K562 (cell line): ENCODE measurements at regions not wholly inside any gene's neighbourhood (a gene's known extent, or its start where the extent isn't known, plus 50 kb on each side); places are given as distances from the start of the nearest gene placed in this dataset.

Experiments used
- ATAC-seq: fragments of 200-7000 bp; cut with Tn5 transposase; 3 replicates; pipeline ENCODE4 v1.9.1; 2020; ENCODE audit warnings: moderate library complexity
- BruUV-seq: library from RNA; stranded (reverse); fragments of 400-500 nt; replicated peaks from 2 replicates; lab custom pipeline; 2021; lab: Mats Ljungman, UMichigan
- CTCF ChIA-PET: fragments of 300-600 bp; formaldehyde crosslinking; extraction: SDS; loops from one replicate; lab custom pipeline; 2021; ENCODE audit warnings: low intra/inter-chr PET ratio; lab: Yijun Ruan, JAX
- POLR2A ChIA-PET: fragments of 300-600, 350-650 bp; sonication (Branson Sonifier 250); formaldehyde crosslinking; extraction: SDS; loops from one replicate; lab custom pipeline; 2021; ENCODE audit warnings: antibody characterized with exemption, inconsistent platforms; lab: Yijun Ruan, JAX
- DNase-seq, 4 experiments: peaks; one replicate each; pipeline versions ENCODE4 v3.0.0 to v3.0.0-alpha.2; 2011 to 2018; ENCODE audit warnings: low spot score in 3 of 4, mixed read lengths in 3 of 4; ENCODE audit errors: extremely low read depth in 1 of 4
- FAIRE-seq: peaks from 2 replicates; lab custom pipeline; 2011; peaks lifted over from hg19 to GRCh38; lab: Jason Lieb, UNC
- H2AFZ ChIP-seq: 2 replicates; pipeline ENCODE4 v1.6.0; 2011; ENCODE audit warnings: low read depth, low read length, control low read depth, inconsistent platforms
- H3K27ac ChIP-seq: fragments of 200-600 bp; 3 replicates; pipeline ENCODE4 v1.8.0; 2011; ENCODE audit warnings: low read depth, mild to moderate bottlenecking, control low read depth, inconsistent platforms, low read length, moderate library complexity, mixed read lengths; ENCODE audit errors: extremely low read depth
- H3K27me3 ChIP-seq, 2 experiments: fragments of 300-600 bp in 1 of 2; 2 replicates in 1 of 2; 3 replicates in 1 of 2; pipeline versions ENCODE4 v1.6.0 to v1.8.0; 2011; ENCODE audit warnings: inconsistent platforms in 2 of 2, low read length in 2 of 2, mild to moderate bottlenecking in 1 of 2, mixed read lengths in 1 of 2, moderate library complexity in 1 of 2; ENCODE audit not compliant: control insufficient read depth in 2 of 2, insufficient read depth in 2 of 2
- H3K36me3 ChIP-seq: fragments of 300-600 bp; 3 replicates; pipeline ENCODE4 v1.8.0; 2011; ENCODE audit warnings: mild to moderate bottlenecking, low read length, inconsistent platforms; ENCODE audit not compliant: control insufficient read depth, insufficient read depth
- H3K4me1 ChIP-seq, 2 experiments: fragments of 200-600 bp in 1 of 2; replicated peaks in 1 of 2; 2 replicates in 1 of 2; 3 replicates in 1 of 2; pipeline versions ENCODE4 v1.5.1 to v1.8.0; 2011; ENCODE audit warnings: inconsistent platforms in 2 of 2, low read length in 2 of 2, mild to moderate bottlenecking in 1 of 2, mixed read lengths in 1 of 2, moderate library complexity in 1 of 2; ENCODE audit not compliant: control insufficient read depth in 2 of 2, insufficient read depth in 2 of 2
- H3K4me2 ChIP-seq: 2 replicates; pipeline ENCODE4 v1.6.1; 2011; ENCODE audit warnings: low read length, control low read depth, inconsistent platforms, mixed read lengths; ENCODE audit not compliant: insufficient read depth
- H3K4me3 ChIP-seq: fragments of 200-600 bp; sonication (generic), shearing (Covaris generic); 2 replicates; pipeline ENCODE4 v1.5.1; 2016; ENCODE audit warnings: control low read depth, inconsistent platforms
- H3K79me2 ChIP-seq: fragments of 200-600 bp; 3 replicates; pipeline ENCODE4 v1.8.0; 2011; ENCODE audit warnings: low read length, inconsistent platforms; ENCODE audit not compliant: control insufficient read depth, insufficient read depth
- H3K9ac ChIP-seq, 2 experiments: 2 replicates each; pipeline versions ENCODE4 v1.6.0 to v1.6.1; 2011; ENCODE audit warnings: low read depth in 2 of 2, low read length in 2 of 2, control low read depth in 1 of 2, inconsistent platforms in 1 of 2, mild to moderate bottlenecking in 1 of 2, mixed read lengths in 1 of 2; ENCODE audit not compliant: insufficient read depth in 1 of 2
- H3K9me1 ChIP-seq: one replicate; pipeline ENCODE4 v1.6.0; 2011; ENCODE audit warnings: inconsistent platforms, mild to moderate bottlenecking, low read length, moderate library complexity; ENCODE audit not compliant: control insufficient read depth, insufficient read depth
- H3K9me3 ChIP-seq: replicated peaks from 2 replicates; pipeline ENCODE4 v1.5.1; 2011; ENCODE audit warnings: low read depth, low read length, inconsistent platforms; ENCODE audit not compliant: control insufficient read depth, insufficient read depth
- H4K20me1 ChIP-seq: replicated peaks from 2 replicates; pipeline ENCODE4 v1.6.1; 2011; ENCODE audit warnings: low read length, inconsistent platforms, mixed read lengths; ENCODE audit not compliant: control insufficient read depth, insufficient read depth
- AFF4 ChIP-seq: sonication (generic); formaldehyde crosslinking; IDR thresholded peaks from 2 replicates; pipeline ENCODE4 v1.8.0; 2023; ENCODE audit warnings: mild to moderate bottlenecking, missing genetic modification reagents
- BRCA1 ChIP-seq, 2 experiments: fragments of 450-650 bp in 1 of 2; sonication (generic) in 1 of 2; formaldehyde crosslinking in 1 of 2; IDR thresholded peaks; 2 replicates each; pipeline versions ENCODE4 v1.5.0 to v1.6.1; 2017 to 2020; ENCODE audit warnings: mild to moderate bottlenecking in 1 of 2, missing genetic modification reagents in 1 of 2
- BRF1 ChIP-seq: IDR thresholded peaks from 3 replicates; pipeline ENCODE4 v1.6.1; 2011; ENCODE audit warnings: borderline replicate concordance, mild to moderate bottlenecking; ENCODE audit not compliant: insufficient read length; ENCODE audit errors: extremely low read depth
- EGR1 ChIP-seq: fragments of 450-650 bp; conservative IDR thresholded peaks from 2 replicates; pipeline ENCODE4 v1.6.1; 2017; ENCODE audit warnings: mild to moderate bottlenecking
- ETV6 ChIP-seq, 3 experiments: fragments of 150-350 bp in 1 of 3; sonication (generic) in 1 of 3; formaldehyde crosslinking in 1 of 3; IDR thresholded peaks; 2 replicates each; pipeline versions ENCODE4 v1.6.1 to v1.8.0; 2014 to 2022; ENCODE audit warnings: borderline replicate concordance in 2 of 3, low read depth in 2 of 3, antibody characterized with exemption in 1 of 3, low read length in 1 of 3, mild to moderate bottlenecking in 1 of 3, missing genetic modification reagents in 1 of 3
- GABPB1 ChIP-seq: sonication (generic); formaldehyde crosslinking; IDR thresholded peaks from 2 replicates; pipeline ENCODE4 v1.8.0; 2022; ENCODE audit warnings: mild to moderate bottlenecking, missing genetic modification reagents
- MCM2 ChIP-seq: fragments of 450-650 bp; IDR thresholded peaks from 2 replicates; pipeline ENCODE4 v1.6.1; 2017; ENCODE audit warnings: low read depth, mild to moderate bottlenecking
- MCM3 ChIP-seq: fragments of 450-650 bp; IDR thresholded peaks from 2 replicates; pipeline ENCODE4 v1.6.1; 2016
- PTBP1 ChIP-seq: fragments of 200-400 bp; formaldehyde crosslinking; IDR thresholded peaks from 2 replicates; pipeline ENCODE4 v1.6.1; 2017; ENCODE audit warnings: low read depth, low read length
- SNIP1 ChIP-seq: fragments of 450-650 bp; IDR thresholded peaks from 2 replicates; pipeline ENCODE4 v1.7.1; 2017; ENCODE audit warnings: low read depth, mild to moderate bottlenecking
- TCF7L2 ChIP-seq: fragments of 150-350 bp; IDR thresholded peaks from 2 replicates; pipeline ENCODE4 v1.6.1; 2016; ENCODE audit warnings: low read depth, mild to moderate bottlenecking, low read length, moderate library complexity
- TRIM24 ChIP-seq, 2 experiments: fragments of 450-650 bp; IDR thresholded peaks; 2 replicates each; pipeline ENCODE4 v1.6.1; 2016
- ZEB2 ChIP-seq: fragments of 450-650 bp; IDR thresholded peaks from 2 replicates; pipeline ENCODE4 v1.6.1; 2016
- ZFPM2 ChIP-seq: fragments of 250-450 bp; sonication (Bioruptor Pico); IDR thresholded peaks from 2 replicates; pipeline ENCODE4 v1.5.1; 2022; ENCODE audit warnings: mild to moderate bottlenecking
- ZNF121 ChIP-seq: sonication (generic); formaldehyde crosslinking; conservative IDR thresholded peaks from 2 replicates; pipeline ENCODE4 v1.8.0; 2022; ENCODE audit warnings: missing genetic modification reagents
- WGBS: fragments of 100-300 bp; shearing (Covaris generic); methylation state at CpG from one replicate; pipeline ENCODE4 v1.1.6; 2016; ENCODE audit warnings: low coverage, mixed read lengths; ENCODE audit not compliant: insufficient coverage; ENCODE audit errors: missing lambda C conversion rate; 5-methylcytosine and 5-hydroxymethylcytosine counted together
- in situ Hi-C: fragments of 300-500 bp; cut with MboI; formaldehyde crosslinking; loops from 4 replicates; pipeline ENCODE4 v1.15.0; 2018; ENCODE audit warnings: inconsistent platforms, mixed read lengths
- intact Hi-C: fragments of 100-400 bp; cut with micrococcal nuclease; formaldehyde crosslinking; loops from 2 replicates; pipeline ENCODE4 v1.14.2; 2022
- TF ChIP-seq, protein P1 (sequence below): sonication (generic); formaldehyde crosslinking; IDR thresholded peaks from 2 replicates; pipeline ENCODE4 v1.8.0; 2022; ENCODE audit warnings: mild to moderate bottlenecking, missing genetic modification reagents
- TF ChIP-seq, protein P2 (sequence below): sonication (generic); formaldehyde crosslinking; IDR thresholded peaks from 2 replicates; pipeline ENCODE4 v1.8.1; 2023; ENCODE audit warnings: mild to moderate bottlenecking, missing genetic modification reagents, moderate library complexity
- TF ChIP-seq, protein P3 (sequence below): fragments of 450-650 bp; IDR thresholded peaks from 2 replicates; pipeline ENCODE4 v1.6.1; 2016

- 11% methylated on average over 5 of the region's 5 CpGs for WGBS
- Histone ChIP-seq H3K9ac (no peak overlapping the region), H3K27ac (no peak overlapping the region), H3K9me3 (no peaks in the 10 kb centered on the region), H3K4me3 (no peak overlapping the region), H3K27me3 (peaks cover 0 to 26% of the 10 kb centered on the region in 2 experiments; a peak in 3 of 5 replicates), H3K36me3 (no peaks in the 10 kb centered on the region), H2AFZ (no peak overlapping the region), H3K79me2 (no peaks in the 10 kb centered on the region), H3K4me1 (peaks cover 0 to 3% of the 10 kb centered on the region in 2 experiments; a peak in 2 of 5 replicates), H4K20me1 (no peaks in the 10 kb centered on the region), H3K9me1 (no peaks in the 10 kb centered on the region), H3K4me2 (no peak overlapping the region)
- intact Hi-C loops (no loop called here), in situ Hi-C loops (loop anchor here (5.0 kb wide), 1 partner anchor 87 kb away; no protein-coding TSS in a partner anchor)
- no peak for DNase-seq
- CTCF ChIA-PET = no interaction called here
- no peak for ATAC-seq
- POLR2A ChIA-PET = interaction anchor here (0.9 kb wide), 1 partner anchor 11 kb away, joined by 4 read pairs; no protein-coding TSS in a partner anchor
- BruUV-seq = no TSS peak
- FAIRE-seq = no peak
- no peak for TF ChIP-seq ZNF121 (CRISPR knock-in tag)
- no peak for TF ChIP-seq MCM2
- TF ChIP-seq TCF7L2 = no peak
- TF ChIP-seq, protein P1, sequence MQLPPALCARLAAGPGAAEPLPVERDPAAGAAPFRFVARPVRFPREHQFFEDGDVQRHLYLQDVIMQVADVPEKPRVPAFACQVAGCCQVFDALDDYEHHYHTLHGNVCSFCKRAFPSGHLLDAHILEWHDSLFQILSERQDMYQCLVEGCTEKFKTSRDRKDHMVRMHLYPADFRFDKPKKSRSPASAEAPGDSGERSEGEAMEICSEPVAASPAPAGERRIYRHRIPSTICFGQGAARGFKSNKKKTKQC (CRISPR knock-in tag) = no peak
- TF ChIP-seq ZFPM2 (CRISPR knock-in tag) = no peak
- no peak for TF ChIP-seq EGR1
- TF ChIP-seq, protein P2, sequence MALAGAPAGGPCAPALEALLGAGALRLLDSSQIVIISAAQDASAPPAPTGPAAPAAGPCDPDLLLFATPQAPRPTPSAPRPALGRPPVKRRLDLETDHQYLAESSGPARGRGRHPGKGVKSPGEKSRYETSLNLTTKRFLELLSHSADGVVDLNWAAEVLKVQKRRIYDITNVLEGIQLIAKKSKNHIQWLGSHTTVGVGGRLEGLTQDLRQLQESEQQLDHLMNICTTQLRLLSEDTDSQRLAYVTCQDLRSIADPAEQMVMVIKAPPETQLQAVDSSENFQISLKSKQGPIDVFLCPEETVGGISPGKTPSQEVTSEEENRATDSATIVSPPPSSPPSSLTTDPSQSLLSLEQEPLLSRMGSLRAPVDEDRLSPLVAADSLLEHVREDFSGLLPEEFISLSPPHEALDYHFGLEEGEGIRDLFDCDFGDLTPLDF (CRISPR knock-in tag) = no peak
- TF ChIP-seq SNIP1 = no peak
- no peak for TF ChIP-seq BRF1
- TF ChIP-seq ZEB2 = no peak
- TF ChIP-seq MCM3 = no peak
- no peak for TF ChIP-seq PTBP1
- TF ChIP-seq, protein P3, sequence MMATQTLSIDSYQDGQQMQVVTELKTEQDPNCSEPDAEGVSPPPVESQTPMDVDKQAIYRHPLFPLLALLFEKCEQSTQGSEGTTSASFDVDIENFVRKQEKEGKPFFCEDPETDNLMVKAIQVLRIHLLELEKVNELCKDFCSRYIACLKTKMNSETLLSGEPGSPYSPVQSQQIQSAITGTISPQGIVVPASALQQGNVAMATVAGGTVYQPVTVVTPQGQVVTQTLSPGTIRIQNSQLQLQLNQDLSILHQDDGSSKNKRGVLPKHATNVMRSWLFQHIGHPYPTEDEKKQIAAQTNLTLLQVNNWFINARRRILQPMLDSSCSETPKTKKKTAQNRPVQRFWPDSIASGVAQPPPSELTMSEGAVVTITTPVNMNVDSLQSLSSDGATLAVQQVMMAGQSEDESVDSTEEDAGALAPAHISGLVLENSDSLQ = no peak
- TF ChIP-seq TRIM24 (IDR thresholded peaks at IDR 0.05) = no peak
- TF ChIP-seq AFF4 (CRISPR knock-in tag) = no peak
- TF ChIP-seq ETV6 (IDR thresholded peaks at IDR 0.05; ENCODE audit: borderline replicate concordance in 1 of 2, low read depth in 2 of 2, low read length in 1 of 2) = no peak
- no peak for TF ChIP-seq ETV6 (CRISPR knock-in tag; IDR thresholded peaks at IDR 0.05; ENCODE audit: borderline replicate concordance)
- TF ChIP-seq BRCA1 (IDR thresholded peaks at IDR 0.05) = no peak
- no peak for TF ChIP-seq BRCA1 (CRISPR knock-in tag; IDR thresholded peaks at IDR 0.05)
- TF ChIP-seq GABPB1 (CRISPR knock-in tag) = no peak
Observed at GRCh38 chr14:95440496-95440895, 76.0 kb downstream of the SYNE3 start.
